H1 (cell line): ENCODE measurements at regions not wholly inside any gene's neighbourhood (a gene's known extent, or its start where the extent isn't known, plus 50 kb on each side); places are given as distances from the start of the nearest gene placed in this dataset.

Experiments
- CTCF ChIA-PET: fragments of 300-600 bp; sonication (Branson Sonifier 250); formaldehyde crosslinking; loops from one replicate; lab custom pipeline; 2021; ENCODE audit not compliant: partially characterized antibody; lab: Charles Lee
- POLR2A ChIA-PET: fragments of 300-600 bp; sonication (Branson Sonifier 250); formaldehyde crosslinking; loops from one replicate; lab custom pipeline; 2021; ENCODE audit warnings: inconsistent platforms; ENCODE audit not compliant: partially characterized antibody; lab: Charles Lee
- DNase-seq, 2 experiments: peaks; one replicate each; pipeline versions ENCODE4 v3.0.0 to v3.0.0-alpha.2; 2010 to 2022; ENCODE audit warnings: low spot score in 2 of 2, low read depth in 1 of 2, mixed read lengths in 1 of 2
- FAIRE-seq: peaks from 2 replicates; lab custom pipeline; 2011; peaks lifted over from hg19 to GRCh38; lab: Jason Lieb, UNC
- H2AFZ ChIP-seq: 2 replicates; pipeline ENCODE4 v1.8.1; 2012; ENCODE audit warnings: low read length, inconsistent platforms
- H2AK5ac ChIP-seq: 2 replicates; pipeline ENCODE4 v1.6.1; 2013; ENCODE audit warnings: low read depth, low read length
- H2BK120ac ChIP-seq: replicated peaks from 2 replicates; pipeline ENCODE3; 2013; ENCODE audit warnings: low read depth, low read length, inconsistent platforms
- H2BK12ac ChIP-seq: 2 replicates; pipeline ENCODE4 v1.6.1; 2013; ENCODE audit warnings: low read depth, low read length
- H2BK15ac ChIP-seq: 2 replicates; pipeline ENCODE4 v1.6.1; 2013; ENCODE audit warnings: low read length
- H2BK20ac ChIP-seq: 2 replicates; pipeline ENCODE4 v1.6.1; 2013; ENCODE audit warnings: low read length
- H2BK5ac ChIP-seq: 2 replicates; pipeline ENCODE4 v1.6.1; 2013; ENCODE audit warnings: low read depth, low read length
- H3K14ac ChIP-seq: 2 replicates; pipeline ENCODE4 v1.6.1; 2013; ENCODE audit warnings: inconsistent platforms; ENCODE audit not compliant: insufficient read length
- H3K18ac ChIP-seq: 2 replicates; pipeline ENCODE4 v1.6.1; 2013; ENCODE audit warnings: low read length; ENCODE audit errors: extremely low read depth
- H3K23ac ChIP-seq: 2 replicates; pipeline ENCODE4 v1.6.1; 2013; ENCODE audit warnings: inconsistent platforms; ENCODE audit not compliant: insufficient read length
- H3K23me2 ChIP-seq: 2 replicates; pipeline ENCODE4 v1.6.1; 2013; ENCODE audit warnings: low read depth, low read length
- H3K27ac ChIP-seq: 2 replicates; pipeline ENCODE4 v1.6.1; 2011; ENCODE audit warnings: low read depth, low read length, inconsistent platforms
- H3K27me3 ChIP-seq, 4 experiments: replicated peaks in 1 of 4; 1 replicate in 1 of 4; 2 replicates in 3 of 4; pipeline versions ENCODE4 v1.6.1 to v1.8.1; 2011 to 2013; ENCODE audit warnings: low read length in 3 of 4, mild to moderate bottlenecking in 3 of 4, inconsistent platforms in 2 of 4, mixed read lengths in 2 of 4, moderate library complexity in 1 of 4; ENCODE audit not compliant: control insufficient read depth in 3 of 4, insufficient read depth in 3 of 4; ENCODE audit errors: extremely low read depth in 1 of 4
- H3K36me3 ChIP-seq, 4 experiments: 2 replicates each; pipeline versions ENCODE4 v1.6.1 to v1.8.1; 2011 to 2013; ENCODE audit warnings: mild to moderate bottlenecking in 4 of 4, low read length in 3 of 4, moderate library complexity in 2 of 4, control low read depth in 1 of 4, inconsistent platforms in 1 of 4; ENCODE audit not compliant: insufficient read depth in 4 of 4, control insufficient read depth in 2 of 4
- H3K4ac ChIP-seq: replicated peaks from 2 replicates; pipeline ENCODE3; 2013; ENCODE audit warnings: low read length, low read depth, mixed read lengths, inconsistent platforms; ENCODE audit not compliant: insufficient read length
- H3K4me1 ChIP-seq, 4 experiments: replicated peaks in 1 of 4; 1 replicate in 1 of 4; 2 replicates in 3 of 4; pipeline versions ENCODE4 v1.6.1 to v1.8.1; 2011 to 2013; ENCODE audit warnings: low read length in 3 of 4, inconsistent platforms in 2 of 4, mixed read lengths in 1 of 4; ENCODE audit not compliant: insufficient read depth in 4 of 4, control insufficient read depth in 3 of 4
- H3K4me2 ChIP-seq, 2 experiments: 2 replicates each; pipeline versions ENCODE4 v1.6.1 to v1.8.1; 2011 to 2013; ENCODE audit warnings: low read depth in 2 of 2, low read length in 2 of 2, control low read depth in 1 of 2, inconsistent platforms in 1 of 2, mild to moderate bottlenecking in 1 of 2; ENCODE audit not compliant: insufficient read depth in 1 of 2
- H3K4me3 ChIP-seq, 4 experiments: fragments of 200-600, 300-600 bp in 1 of 4; sonication (generic), shearing (Covaris generic), sonication (Bioruptor Twin) in 1 of 4; 2 replicates each; pipeline versions ENCODE4 v1.5.1 to v1.8.1; 2011 to 2016; ENCODE audit warnings: low read length in 4 of 4, low read depth in 3 of 4, control low read depth in 2 of 4, inconsistent platforms in 2 of 4, mild to moderate bottlenecking in 2 of 4, mixed read lengths in 1 of 4, moderate library complexity in 1 of 4; ENCODE audit not compliant: insufficient read depth in 2 of 4; ENCODE audit errors: extremely low read depth in 1 of 4
- H3K56ac ChIP-seq: replicated peaks from 2 replicates; pipeline ENCODE3; 2013; ENCODE audit warnings: low read depth, mild to moderate bottlenecking, mixed read lengths, low read length, inconsistent platforms; ENCODE audit not compliant: insufficient read length
- H3K79me1 ChIP-seq: 2 replicates; pipeline ENCODE4 v1.6.1; 2013; ENCODE audit warnings: low read depth, low read length, control low read depth
- H3K79me2 ChIP-seq, 2 experiments: 2 replicates each; pipeline versions ENCODE4 v1.6.1 to v1.8.1; 2012 to 2013; ENCODE audit warnings: low read length in 2 of 2, mild to moderate bottlenecking in 2 of 2, inconsistent platforms in 1 of 2; ENCODE audit not compliant: insufficient read depth in 2 of 2, control insufficient read depth in 1 of 2
- H3K9ac ChIP-seq, 4 experiments: replicated peaks in 1 of 4; 1 replicate in 1 of 4; 2 replicates in 3 of 4; pipeline versions ENCODE4 v1.6.1 to v1.8.1; 2011 to 2013; ENCODE audit warnings: low read depth in 3 of 4, low read length in 3 of 4, control low read depth in 2 of 4, mild to moderate bottlenecking in 2 of 4, moderate library complexity in 2 of 4, inconsistent platforms in 1 of 4; ENCODE audit errors: extremely low read depth in 1 of 4
- H3K9me3 ChIP-seq, 2 experiments: 2 replicates each; pipeline versions ENCODE4 v1.6.1 to v1.8.1; 2012 to 2013; ENCODE audit warnings: mild to moderate bottlenecking in 2 of 2, moderate library complexity in 2 of 2, control low read depth in 1 of 2, inconsistent platforms in 1 of 2, low read depth in 1 of 2, low read length in 1 of 2, mixed read lengths in 1 of 2; ENCODE audit not compliant: insufficient read depth in 2 of 2
- H4K20me1 ChIP-seq, 2 experiments: replicated peaks in 1 of 2; 2 replicates each; pipeline versions ENCODE3 to v1.8.1; 2011 to 2013; ENCODE audit warnings: inconsistent platforms in 2 of 2, low read length in 2 of 2, mild to moderate bottlenecking in 1 of 2; ENCODE audit not compliant: insufficient read depth in 2 of 2, control insufficient read depth in 1 of 2
- H4K5ac ChIP-seq: 2 replicates; pipeline ENCODE4 v1.6.1; 2013; ENCODE audit warnings: low read length, low read depth, mixed read lengths, inconsistent platforms; ENCODE audit not compliant: insufficient read length
- H4K8ac ChIP-seq: 2 replicates; pipeline ENCODE4 v1.8.0; 2013; ENCODE audit warnings: mild to moderate bottlenecking, moderate library complexity, low read length, inconsistent platforms; ENCODE audit not compliant: insufficient read depth; ENCODE audit errors: extremely low read depth
- H4K91ac ChIP-seq: replicated peaks from 2 replicates; pipeline ENCODE3; 2013; ENCODE audit warnings: low read length, mixed read lengths, inconsistent platforms; ENCODE audit not compliant: insufficient read length
- CBX5 ChIP-seq: fragments of 300-800, 300-1000 bp; sonication (generic); IDR thresholded peaks from 2 replicates; pipeline ENCODE4 v1.7.1; 2016; ENCODE audit warnings: antibody characterized with exemption, low read length, low read depth
- CHD1 ChIP-seq: IDR thresholded peaks from 2 replicates; pipeline ENCODE4 v1.6.1; 2012; ENCODE audit warnings: low read depth, low read length, improper control_type of control experiment
- EP300 ChIP-seq, 2 experiments: IDR thresholded peaks; 1 replicate in 1 of 2; 2 replicates in 1 of 2; pipeline ENCODE4 v1.6.1; 2011 to 2012; ENCODE audit warnings: low read depth in 2 of 2, low read length in 2 of 2, mild to moderate bottlenecking in 2 of 2, borderline replicate concordance in 1 of 2, inconsistent platforms in 1 of 2, moderate library complexity in 1 of 2
- EZH2 ChIP-seq: fragments of 200-600 bp; sonication (generic); IDR thresholded peaks from 2 replicates; pipeline ENCODE4 v1.7.1; 2012; ENCODE audit warnings: low read depth, mild to moderate bottlenecking, moderate library complexity, low read length, inconsistent platforms; ENCODE audit not compliant: severe bottlenecking
- FOSL1 ChIP-seq: IDR thresholded peaks from 2 replicates; pipeline ENCODE4 v1.6.1; 2011; ENCODE audit warnings: mild to moderate bottlenecking, low read depth, low read length, moderate library complexity; ENCODE audit not compliant: insufficient read depth
- KDM5A ChIP-seq: fragments of 200-600 bp; IDR thresholded peaks from 2 replicates; pipeline ENCODE4 v1.7.1; 2012; ENCODE audit warnings: mild to moderate bottlenecking, low read length, inconsistent platforms, mixed read lengths
- RAD21 ChIP-seq, 2 experiments: IDR thresholded peaks in 1 of 2; conservative IDR thresholded peaks in 1 of 2; 2 replicates each; pipeline ENCODE4 v1.6.1; 2011; ENCODE audit warnings: low read depth in 2 of 2, low read length in 2 of 2, improper control_type of control experiment in 1 of 2, inconsistent platforms in 1 of 2, mild to moderate bottlenecking in 1 of 2, moderate library complexity in 1 of 2
- SIRT6 ChIP-seq: IDR thresholded peaks from one replicate; pipeline ENCODE4 v1.7.1; 2012; ENCODE audit warnings: low read length, inconsistent platforms
- SP1 ChIP-seq: IDR thresholded peaks from 2 replicates; pipeline ENCODE4 v1.6.1; 2011; ENCODE audit warnings: low read depth, low read length
- SUZ12 ChIP-seq: fragments of 200-600 bp; sonication (generic); IDR thresholded peaks from 2 replicates; pipeline ENCODE4 v1.6.1; 2012; ENCODE audit warnings: mild to moderate bottlenecking, inconsistent platforms, low read length, moderate library complexity, mixed read lengths
- TEAD4 ChIP-seq: IDR thresholded peaks from 2 replicates; pipeline ENCODE4 v1.6.1; 2012; ENCODE audit warnings: low read depth, low read length, inconsistent platforms, mixed read lengths
- YY1 ChIP-seq: IDR thresholded peaks from 2 replicates; pipeline ENCODE4 v1.6.1; 2011; ENCODE audit warnings: low read depth, mild to moderate bottlenecking, low read length
- ZNF274 ChIP-seq: IDR thresholded peaks from 2 replicates; pipeline ENCODE4 v1.7.0; 2012; ENCODE audit warnings: low read length, borderline replicate concordance; ENCODE audit errors: extremely low read depth
- WGBS, 2 experiments: shearing (Covaris generic) in 1 of 2; methylation state at CpG; one replicate each; pipeline versions ENCODE4 v1.1.6 to v1.1.7; 2013 to 2015; ENCODE audit warnings: low lambda C conversion rate in 2 of 2, mixed read lengths in 2 of 2, inconsistent platforms in 1 of 2, low coverage in 1 of 2, missing lambda C conversion rate in 1 of 2; ENCODE audit not compliant: insufficient replicate concordance in 2 of 2, insufficient coverage in 1 of 2, insufficient read length in 1 of 2; ENCODE audit errors: extremely low coverage in 1 of 2, missing lambda C conversion rate in 1 of 2; 5-methylcytosine and 5-hydroxymethylcytosine counted together
- TF ChIP-seq, protein P1 (sequence below): IDR thresholded peaks from 2 replicates; pipeline ENCODE4 v1.6.1; 2012; ENCODE audit warnings: inconsistent platforms

- Histone ChIP-seq H2BK12ac (no peak overlapping the region), H3K23me2 (no peaks in the 10 kb centered on the region), H3K4me1 (peaks cover 0 to 6% (median 4%) of the 10 kb centered on the region in 4 experiments; a peak in 2 of 7 replicates), H3K36me3 (no peaks in the 10 kb centered on the region), H3K27me3 (no peaks in the 10 kb centered on the region), H2BK120ac (no peak overlapping the region), H4K8ac (no peak overlapping the region), H2BK20ac (no peak overlapping the region), H2AK5ac (no peak overlapping the region), H2BK15ac (no peak overlapping the region), H2AFZ (0 out of 2 replicates have a peak overlapping the region, but pooled peaks have one; percentile 11), H3K18ac (no peak overlapping the region), H3K4me2 (no peak overlapping the region; a peak in 1 of 4 replicates), H3K23ac (no peak overlapping the region), H3K4me3 (no peak overlapping the region), H4K5ac (no peak overlapping the region), H4K20me1 (no peaks in the 10 kb centered on the region), H3K9ac (no peak overlapping the region), H3K27ac (no peak overlapping the region), H2BK5ac (no peak overlapping the region), H3K79me1 (no peaks in the 10 kb centered on the region), H3K9me3 (no peaks in the 10 kb centered on the region), H3K79me2 (no peaks in the 10 kb centered on the region), H3K14ac (no peak overlapping the region), H3K56ac (no peak overlapping the region), H3K4ac (no peak overlapping the region), H4K91ac (no peak overlapping the region)
- WGBS, 2 experiments, result 64% methylated on average over 11 of the region's 11 CpGs; no CpG with 5 or more reads in 1 of the 2 experiments
- POLR2A ChIA-PET, result no interaction called here
- TF ChIP-seq EZH2 (no peak), TEAD4 (no peak), CBX5 (no peak), SIRT6 (no peak), SP1 (no peak), CHD1 (no peak), ZNF274 (no peak), RAD21 (IDR thresholded peaks at IDR 0.05 in 1 of 2, conservative IDR thresholded peaks at IDR 0.05 in 1 of 2; ENCODE audit: low read depth in 2 of 2, low read length in 2 of 2) (no peak), EP300 (IDR thresholded peaks at IDR 0.05; ENCODE audit: borderline replicate concordance in 1 of 2, low read depth in 2 of 2, low read length in 2 of 2) (no peak), SUZ12 (no peak), YY1 (no peak), FOSL1 (no peak), KDM5A (no peak)
- TF ChIP-seq, protein P1, sequence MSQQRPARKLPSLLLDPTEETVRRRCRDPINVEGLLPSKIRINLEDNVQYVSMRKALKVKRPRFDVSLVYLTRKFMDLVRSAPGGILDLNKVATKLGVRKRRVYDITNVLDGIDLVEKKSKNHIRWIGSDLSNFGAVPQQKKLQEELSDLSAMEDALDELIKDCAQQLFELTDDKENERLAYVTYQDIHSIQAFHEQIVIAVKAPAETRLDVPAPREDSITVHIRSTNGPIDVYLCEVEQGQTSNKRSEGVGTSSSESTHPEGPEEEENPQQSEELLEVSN, result no peak
- no peak for FAIRE-seq
- CTCF ChIA-PET, result interaction anchor here (0.8 to 0.9 kb wide), 2 partner anchors 87 to 115 kb away, joined by 3 read pairs; no protein-coding TSS in a partner anchor
- no peak for DNase-seq
Measured at GRCh38 chr7:31249671-31250070, 90.9 kb downstream of the NEUROD6 start.
